Left ventricle myocardium superior (tissue), 1 donor: ENCODE measurements at regions not wholly inside any gene's neighbourhood (a gene's known extent, or its start where the extent isn't known, plus 50 kb on each side); places are given as distances from the start of the nearest gene placed in this dataset.
A peak's percentile ranks its signal among the peaks of the same experiment; 100 is the strongest.

Experiments used
- ATAC-seq: fragments of 200-7000 bp; cut with Tn5 transposase; one replicate; pipeline ENCODE4 v1.9.1; 2020; ENCODE audit warnings: mild to moderate bottlenecking, moderate library complexity
- DNase-seq: peaks from one replicate; pipeline ENCODE4 v3.0.0-alpha.2; 2020
- intact Hi-C: fragments of 100-400 bp; cut with micrococcal nuclease; formaldehyde crosslinking; loops from one replicate; pipeline ENCODE4 v1.11.0; 2022
- donor health status: DM: no; HTN: yes; CAD: no; lungs with severe emphysema.

- intact Hi-C loops = no loop called here
- ATAC-seq (no peak), DNase-seq (no peak)
These were observed 79.1 kb downstream of the ZNF365 start for GRCh38 chr10:62453274-62453673.

GRCh38 chr10:62454687-62455397, 80.7 kb downstream of the ZNF365 start:
- DNase-seq = peak; percentile 51
- peak; percentile 95 for ATAC-seq
- intact Hi-C loops = no loop called here

GRCh38 chr10:62456611-62457101, 82.5 kb downstream of the ZNF365 start:
- no peak for DNase-seq
- peak; percentile 37 for ATAC-seq
- intact Hi-C loops = no loop called here

- DNase-seq (no peak), ATAC-seq (no peak)
- intact Hi-C loops = no loop called here
These were observed 83.0 kb downstream of the ZNF365 start for GRCh38 chr10:62457196-62457595.

- DNase-seq (no peak), ATAC-seq (no peak)
- intact Hi-C loops = no loop called here
These were observed 83.4 kb downstream of the ZNF365 start for GRCh38 chr10:62457598-62457997.

- intact Hi-C loops = no loop called here
- DNase-seq = no peak
- peak; percentile 41 for ATAC-seq
These were observed 84.9 kb downstream of the ZNF365 start for GRCh38 chr10:62459072-62459471.

- ATAC-seq (no peak), DNase-seq (peak; percentile 23)
- intact Hi-C loops = no loop called here
These were observed 85.3 kb downstream of the ZNF365 start for GRCh38 chr10:62459500-62459899.

- ATAC-seq = no peak
- intact Hi-C loops = no loop called here
- DNase-seq = no peak
These were observed 86.2 kb downstream of the ZNF365 start for GRCh38 chr10:62460393-62460792.

GRCh38 chr10:62461120-62461519, 87.0 kb downstream of the ZNF365 start:
- ATAC-seq = no peak
- intact Hi-C loops = no loop called here
- no peak for DNase-seq

GRCh38 chr10:62462461-62462860, 88.3 kb downstream of the ZNF365 start:
- no peak for DNase-seq
- no peak for ATAC-seq
- intact Hi-C loops = no loop called here

GRCh38 chr10:62463364-62463763, 89.2 kb downstream of the ZNF365 start:
- intact Hi-C loops = no loop called here
- ATAC-seq (no peak), DNase-seq (no peak)

GRCh38 chr10:62464308-62464707, 90.1 kb downstream of the ZNF365 start:
- no peak for ATAC-seq
- intact Hi-C loops = no loop called here

GRCh38 chr10:62466590-62466989, 92.4 kb downstream of the ZNF365 start:
- intact Hi-C loops = no loop called here
- no peak for ATAC-seq

More at GRCh38 chr10:62464308-62464707, 90.1 kb downstream of the ZNF365 start:
- no peak for DNase-seq

GRCh38 chr10:62467527-62467926, 93.4 kb downstream of the ZNF365 start:
- intact Hi-C loops = no loop called here
- DNase-seq (no peak), ATAC-seq (no peak)

More at GRCh38 chr10:62466590-62466989, 92.4 kb downstream of the ZNF365 start:
- DNase-seq = no peak

- intact Hi-C loops = no loop called here
- DNase-seq = no peak
- no peak for ATAC-seq
These were observed 97.5 kb downstream of the ZNF365 start for GRCh38 chr10:62471711-62472110.

GRCh38 chr10:62473241-62473640, 99.1 kb downstream of the ZNF365 start:
- intact Hi-C loops = no loop called here
- DNase-seq (no peak), ATAC-seq (no peak)

- ATAC-seq = no peak
- DNase-seq = no peak
- intact Hi-C loops = no loop called here
These were observed 101.4 kb downstream of the ZNF365 start for GRCh38 chr10:62475551-62475950.

- DNase-seq (no peak), ATAC-seq (no peak)
- intact Hi-C loops = no loop called here
These were observed 105.4 kb downstream of the ZNF365 start for GRCh38 chr10:62479523-62479922.

- intact Hi-C loops = no loop called here
- DNase-seq = no peak
- ATAC-seq = no peak
These were observed 106.0 kb downstream of the ZNF365 start for GRCh38 chr10:62480196-62480595.

GRCh38 chr10:62482581-62482980, 108.4 kb downstream of the ZNF365 start:
- ATAC-seq (no peak), DNase-seq (no peak)
- intact Hi-C loops = no loop called here

- no peak for ATAC-seq
- DNase-seq = no peak
- intact Hi-C loops = no loop called here
These were observed 117.4 kb downstream of the ZNF365 start for GRCh38 chr10:62491597-62491996.
